ENCODE measurements at regions not wholly inside any gene's neighbourhood (a gene's known extent, or its start where the extent isn't known, plus 50 kb on each side); places are given as distances from the start of the nearest gene placed in this dataset.

DNA sequence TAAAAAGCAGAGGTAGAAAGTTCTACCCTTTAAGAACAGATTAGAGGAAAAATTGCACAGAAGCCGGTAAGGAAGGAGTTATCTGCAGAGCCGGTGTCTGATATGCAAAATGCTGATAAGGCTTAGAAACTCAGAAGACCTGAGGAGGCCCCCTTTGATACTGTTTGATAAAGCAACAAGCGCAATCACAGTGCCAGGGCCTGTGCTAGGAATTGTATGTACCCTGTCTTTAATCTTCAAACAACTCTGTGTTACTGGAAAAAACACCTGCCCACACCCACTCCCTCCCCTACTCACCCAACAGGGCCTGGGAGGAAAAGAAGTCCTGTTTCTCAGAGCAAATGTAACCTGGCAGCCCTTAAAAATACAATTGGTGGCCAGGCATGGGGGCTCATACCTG is 112.7 kb upstream of the FUT8 start:
- Histone ChIP-seq H3K4me1 (ENCODE audit: control insufficient read depth, insufficient read depth, low read length, unreplicated experiment) (no peaks in the 10 kb centered on the region), H3K36me3 (ENCODE audit: insufficient read depth, low read length) (no peaks in the 10 kb centered on the region), H3K27ac (ENCODE audit: low read depth, low read length) (no peak overlapping the region), H3K4me3 (ENCODE audit: low read depth, low read length) (no peak overlapping the region), H3K27me3 (ENCODE audit: insufficient read depth, low read length) (no peaks in the 10 kb centered on the region), H2AFZ (ENCODE audit: low read length, unreplicated experiment) (no peak overlapping the region), H3K79me2 (ENCODE audit: control insufficient read depth, insufficient read depth, low read length, unreplicated experiment) (no peaks in the 10 kb centered on the region)

- no peaks in the 10 kb centered on the region for H3K79me2 ChIP-seq (ENCODE audit: control insufficient read depth, insufficient read depth, low read length, unreplicated experiment)
These were observed 110.5 kb upstream of the FUT8 start for GRCh38 chr14:65301862-65302539.

DNA sequence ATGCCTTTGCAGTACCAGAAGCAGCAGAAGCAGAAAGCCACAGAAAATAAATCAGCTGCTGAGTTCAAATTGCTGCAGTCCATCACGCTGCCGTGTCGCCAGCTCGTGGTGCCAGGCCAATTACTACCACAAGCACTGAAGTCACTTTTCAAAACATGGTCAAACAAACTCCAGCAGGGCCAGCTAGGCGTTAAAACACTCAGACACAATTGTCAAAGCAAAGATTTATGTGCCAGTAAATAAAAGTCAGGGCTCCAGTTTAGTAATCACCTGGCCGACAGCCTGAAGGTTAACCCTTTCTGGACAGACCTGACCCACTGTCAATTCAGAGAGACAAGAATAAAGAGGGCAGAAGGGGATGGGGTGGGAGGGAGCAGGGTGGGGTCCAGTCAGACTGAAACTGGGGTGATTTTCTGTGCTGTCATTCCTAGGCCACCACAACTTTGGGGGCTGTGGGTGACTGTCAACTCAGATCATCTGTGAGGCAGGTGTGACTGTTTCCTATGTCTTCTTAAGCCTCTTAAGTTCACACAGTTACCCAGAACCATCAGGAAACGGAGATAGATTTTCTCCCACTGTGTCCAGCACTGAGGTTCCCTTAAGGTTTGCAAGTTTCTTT is 109.8 kb upstream of the FUT8 start:
- H3K4me1 ChIP-seq (ENCODE audit: control insufficient read depth, insufficient read depth, low read length, unreplicated experiment): no peaks in the 10 kb centered on the region
- no peak overlapping the region for H3K4me3 ChIP-seq (ENCODE audit: low read depth, low read length)
- H3K27me3 ChIP-seq (ENCODE audit: insufficient read depth, low read length): no peaks in the 10 kb centered on the region
- H3K36me3 ChIP-seq (ENCODE audit: insufficient read depth, low read length): no peaks in the 10 kb centered on the region
- no peak overlapping the region for H2AFZ ChIP-seq (ENCODE audit: low read length, unreplicated experiment)
- no peak overlapping the region for H3K27ac ChIP-seq (ENCODE audit: low read depth, low read length)
- no peaks in the 10 kb centered on the region for H3K79me2 ChIP-seq (ENCODE audit: control insufficient read depth, insufficient read depth, low read length, unreplicated experiment)

More at GRCh38 chr14:65301862-65302539, 110.5 kb upstream of the FUT8 start:
- Histone ChIP-seq H3K36me3 (ENCODE audit: insufficient read depth, low read length) (no peaks in the 10 kb centered on the region), H2AFZ (ENCODE audit: low read length, unreplicated experiment) (no peak overlapping the region), H3K27me3 (ENCODE audit: insufficient read depth, low read length) (no peaks in the 10 kb centered on the region), H3K4me1 (ENCODE audit: control insufficient read depth, insufficient read depth, low read length, unreplicated experiment) (no peaks in the 10 kb centered on the region), H3K4me3 (ENCODE audit: low read depth, low read length) (no peak overlapping the region), H3K27ac (ENCODE audit: low read depth, low read length) (no peak overlapping the region)

DNA sequence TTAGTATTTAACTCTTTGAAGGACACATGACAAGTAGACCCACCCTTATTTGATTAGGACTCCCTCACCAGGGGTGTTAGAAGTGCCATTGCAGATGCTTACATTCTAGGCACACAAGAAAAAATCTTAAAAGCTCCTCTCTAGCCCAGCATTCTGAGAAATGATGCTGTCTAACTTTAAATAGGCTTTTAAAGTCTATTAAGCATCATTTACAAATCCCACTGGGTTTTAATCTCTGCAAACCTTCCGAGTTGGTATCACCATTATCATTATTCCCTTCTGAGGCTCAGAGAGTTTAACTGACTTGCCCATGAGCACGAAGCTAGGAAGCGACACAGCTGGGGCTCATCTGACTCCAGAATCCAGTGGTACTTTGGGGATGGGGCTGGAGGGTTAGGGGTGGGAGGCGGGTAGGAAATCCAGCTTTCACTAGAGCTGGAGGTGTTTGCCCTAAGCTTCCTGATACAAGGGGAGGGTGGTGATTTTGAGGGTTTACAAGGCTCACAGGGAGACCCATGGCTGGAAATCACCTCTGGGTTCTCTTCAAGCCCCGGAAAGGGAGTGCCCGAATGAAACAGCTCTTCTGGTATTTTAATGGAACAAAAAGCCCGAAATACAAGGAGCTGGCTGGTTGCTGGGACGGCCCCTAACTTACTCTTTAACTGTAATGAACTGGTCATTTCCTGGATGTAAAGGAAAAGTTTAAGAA is 109.2 kb upstream of the FUT8 start:
- Histone ChIP-seq H3K4me3 (ENCODE audit: low read depth, low read length) (no peak overlapping the region), H3K36me3 (ENCODE audit: insufficient read depth, low read length) (no peaks in the 10 kb centered on the region), H2AFZ (ENCODE audit: low read length, unreplicated experiment) (no peak overlapping the region), H3K4me1 (ENCODE audit: control insufficient read depth, insufficient read depth, low read length, unreplicated experiment) (no peaks in the 10 kb centered on the region), H3K79me2 (ENCODE audit: control insufficient read depth, insufficient read depth, low read length, unreplicated experiment) (no peaks in the 10 kb centered on the region), H3K27me3 (ENCODE audit: insufficient read depth, low read length) (no peaks in the 10 kb centered on the region), H3K27ac (ENCODE audit: low read depth, low read length) (no peak overlapping the region)

DNA sequence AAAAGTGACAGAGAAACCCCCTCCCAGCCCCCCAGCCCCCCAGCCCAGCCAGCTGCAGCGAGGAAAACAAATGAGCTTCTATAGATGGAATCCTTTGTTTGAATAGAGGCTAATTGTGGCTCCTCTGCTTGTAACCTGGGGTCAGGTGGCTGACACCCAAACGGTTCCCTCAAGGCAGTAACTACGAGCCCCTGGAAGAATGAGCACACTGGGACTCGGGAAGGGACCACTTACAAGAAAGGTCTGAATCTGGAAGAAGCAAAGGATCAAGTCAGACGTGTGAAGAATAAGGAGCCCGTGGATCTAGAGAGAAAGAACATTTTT is 108.7 kb upstream of the FUT8 start:
- H3K4me3 ChIP-seq (ENCODE audit: low read depth, low read length): no peak overlapping the region
- no peaks in the 10 kb centered on the region for H3K79me2 ChIP-seq (ENCODE audit: control insufficient read depth, insufficient read depth, low read length, unreplicated experiment)
- no peak overlapping the region for H3K27ac ChIP-seq (ENCODE audit: low read depth, low read length)
- no peaks in the 10 kb centered on the region for H3K27me3 ChIP-seq (ENCODE audit: insufficient read depth, low read length)
- no peak overlapping the region for H2AFZ ChIP-seq (ENCODE audit: low read length, unreplicated experiment)
- H3K36me3 ChIP-seq (ENCODE audit: insufficient read depth, low read length): no peaks in the 10 kb centered on the region
- H3K4me1 ChIP-seq (ENCODE audit: control insufficient read depth, insufficient read depth, low read length, unreplicated experiment): no peaks in the 10 kb centered on the region

- Histone ChIP-seq H3K4me3 (ENCODE audit: low read depth, low read length) (no peak overlapping the region), H3K79me2 (ENCODE audit: control insufficient read depth, insufficient read depth, low read length, unreplicated experiment) (no peaks in the 10 kb centered on the region), H3K4me1 (ENCODE audit: control insufficient read depth, insufficient read depth, low read length, unreplicated experiment) (no peaks in the 10 kb centered on the region), H3K27ac (ENCODE audit: low read depth, low read length) (no peak overlapping the region), H3K27me3 (ENCODE audit: insufficient read depth, low read length) (no peaks in the 10 kb centered on the region), H3K36me3 (ENCODE audit: insufficient read depth, low read length) (no peaks in the 10 kb centered on the region), H2AFZ (ENCODE audit: low read length, unreplicated experiment) (no peak overlapping the region)
These were observed 108.3 kb upstream of the FUT8 start for GRCh38 chr14:65304239-65304638.

GRCh38 chr14:65304963-65305362 is 107.6 kb upstream of the FUT8 start:
- no peaks in the 10 kb centered on the region for H3K79me2 ChIP-seq (ENCODE audit: control insufficient read depth, insufficient read depth, low read length, unreplicated experiment)

DNA sequence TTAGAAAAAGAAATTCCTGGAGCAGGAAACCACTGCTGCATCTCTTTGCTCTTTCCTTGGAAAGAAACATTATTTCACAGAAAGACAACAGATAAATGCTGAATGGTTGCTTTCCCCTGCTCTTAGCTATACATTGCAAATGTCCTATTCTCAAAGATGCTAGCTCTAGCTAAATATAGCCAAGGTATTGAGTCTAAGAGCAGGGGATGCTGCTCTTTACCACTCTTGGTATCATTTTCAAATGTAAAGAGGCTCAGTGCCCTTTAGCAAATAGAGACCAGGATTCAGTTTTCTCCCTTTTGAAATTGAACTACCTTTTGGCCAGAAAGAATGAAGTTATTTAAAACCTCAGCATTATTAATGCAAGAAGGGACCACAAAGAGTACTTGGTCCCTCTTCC is 104.0 kb upstream of the FUT8 start:
- Histone ChIP-seq H3K27me3 (ENCODE audit: insufficient read depth, low read length) (no peaks in the 10 kb centered on the region), H2AFZ (ENCODE audit: low read length, unreplicated experiment) (no peak overlapping the region), H3K79me2 (ENCODE audit: control insufficient read depth, insufficient read depth, low read length, unreplicated experiment) (no peaks in the 10 kb centered on the region), H3K4me3 (ENCODE audit: low read depth, low read length) (no peak overlapping the region), H3K4me1 (ENCODE audit: control insufficient read depth, insufficient read depth, low read length, unreplicated experiment) (no peaks in the 10 kb centered on the region), H3K27ac (ENCODE audit: low read depth, low read length) (no peak overlapping the region), H3K36me3 (ENCODE audit: insufficient read depth, low read length) (no peaks in the 10 kb centered on the region)

More at GRCh38 chr14:65304963-65305362, 107.6 kb upstream of the FUT8 start:
- Histone ChIP-seq H3K27ac (ENCODE audit: low read depth, low read length) (no peak overlapping the region), H2AFZ (ENCODE audit: low read length, unreplicated experiment) (no peak overlapping the region), H3K36me3 (ENCODE audit: insufficient read depth, low read length) (no peaks in the 10 kb centered on the region), H3K4me3 (ENCODE audit: low read depth, low read length) (no peak overlapping the region), H3K4me1 (ENCODE audit: control insufficient read depth, insufficient read depth, low read length, unreplicated experiment) (no peaks in the 10 kb centered on the region), H3K27me3 (ENCODE audit: insufficient read depth, low read length) (no peaks in the 10 kb centered on the region)

GRCh38 chr14:65310568-65310967 is 102.0 kb upstream of the FUT8 start:
- Histone ChIP-seq H3K27ac (ENCODE audit: low read depth, low read length) (no peak overlapping the region), H2AFZ (ENCODE audit: low read length, unreplicated experiment) (no peak overlapping the region), H3K4me3 (ENCODE audit: low read depth, low read length) (no peak overlapping the region), H3K36me3 (ENCODE audit: insufficient read depth, low read length) (no peaks in the 10 kb centered on the region), H3K4me1 (ENCODE audit: control insufficient read depth, insufficient read depth, low read length, unreplicated experiment) (no peaks in the 10 kb centered on the region), H3K79me2 (ENCODE audit: control insufficient read depth, insufficient read depth, low read length, unreplicated experiment) (no peaks in the 10 kb centered on the region), H3K27me3 (ENCODE audit: insufficient read depth, low read length) (no peaks in the 10 kb centered on the region)

DNA sequence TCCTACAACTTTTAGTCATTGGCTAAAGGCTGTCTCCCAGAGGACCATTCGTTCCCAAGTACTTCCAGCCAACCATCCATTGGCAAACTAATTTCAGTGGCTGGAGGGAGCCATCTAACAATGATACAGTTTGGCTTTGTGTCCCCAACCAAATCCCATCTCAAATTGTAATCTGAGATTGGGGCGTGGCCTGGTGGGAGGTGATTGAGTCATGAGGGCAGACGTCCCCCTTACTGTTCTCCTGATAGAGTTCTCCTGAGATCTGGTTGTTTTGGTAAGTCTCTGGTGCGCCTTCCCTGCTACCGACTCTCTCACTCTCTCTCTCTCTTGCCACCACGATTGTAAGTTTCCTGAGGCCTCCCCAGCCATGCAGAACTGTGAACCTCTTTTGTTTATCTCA is 99.7 kb upstream of the FUT8 start:
- no peak overlapping the region for H3K27ac ChIP-seq (ENCODE audit: low read depth, low read length)
- no peaks in the 10 kb centered on the region for H3K27me3 ChIP-seq (ENCODE audit: insufficient read depth, low read length)
- no peak overlapping the region for H2AFZ ChIP-seq (ENCODE audit: low read length, unreplicated experiment)
- no peaks in the 10 kb centered on the region for H3K36me3 ChIP-seq (ENCODE audit: insufficient read depth, low read length)
- H3K4me3 ChIP-seq (ENCODE audit: low read depth, low read length): no peak overlapping the region
- no peaks in the 10 kb centered on the region for H3K79me2 ChIP-seq (ENCODE audit: control insufficient read depth, insufficient read depth, low read length, unreplicated experiment)
- no peaks in the 10 kb centered on the region for H3K4me1 ChIP-seq (ENCODE audit: control insufficient read depth, insufficient read depth, low read length, unreplicated experiment)

Measured in ACC112 (cell line).